ENCODE measurements at regions not wholly inside any gene's neighbourhood (a gene's known extent, or its start where the extent isn't known, plus 50 kb on each side); places are given as distances from the start of the nearest gene placed in this dataset.

DNA sequence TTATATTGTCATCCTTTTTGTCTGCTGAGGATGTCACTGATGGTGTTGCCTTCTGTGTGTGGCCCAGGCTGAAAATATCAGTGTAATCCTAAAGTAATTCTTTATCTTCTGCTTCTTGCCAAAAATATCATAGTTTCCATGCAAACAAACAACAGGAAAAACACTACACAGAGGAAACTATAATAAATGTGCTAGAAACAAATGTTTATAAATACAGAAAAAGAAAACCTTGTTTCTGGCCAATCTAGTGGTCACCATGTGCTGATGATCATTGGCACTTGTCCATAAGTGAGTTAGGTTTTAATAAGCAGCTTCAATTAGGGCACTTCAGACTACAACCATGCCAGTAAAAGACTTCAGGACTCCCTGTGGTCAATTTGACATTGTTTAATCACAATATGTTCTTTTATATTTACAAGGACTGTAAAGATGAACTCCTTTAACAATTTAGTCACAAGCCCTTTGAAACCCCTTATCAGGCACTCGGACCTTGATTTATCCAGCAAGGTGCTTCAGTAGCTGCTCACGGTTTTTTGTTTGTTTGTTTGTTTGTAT, 124.8 kb downstream of the TMTC3 start:
- Histone ChIP-seq H3K4me1 (ENCODE audit: control insufficient read depth, insufficient read depth, low read length) (no peaks in the 10 kb centered on the region), H2BK15ac (ENCODE audit: low read depth, low read length) (no peak overlapping the region), H2AFZ (replicated peaks; ENCODE audit: low read length, poor library complexity) (no peak overlapping the region), H3K18ac (ENCODE audit: low read depth, low read length) (no peak overlapping the region), H2AK9ac (replicated peaks; ENCODE audit: low read depth, low read length, poor library complexity) (no peak overlapping the region), H4K91ac (ENCODE audit: insufficient read depth, low read depth, low read length) (no peak overlapping the region), H4K20me1 (ENCODE audit: insufficient read depth, low read length) (no peaks in the 10 kb centered on the region), H3K23ac (ENCODE audit: low read depth, low read length) (no peak overlapping the region), H3K9ac (ENCODE audit: low read depth, low read length) (no peak overlapping the region), H3K4me3 (ENCODE audit: insufficient read depth, low read depth, low read length) (no peak overlapping the region), H2BK5ac (ENCODE audit: low read depth, low read length, poor library complexity, severe bottlenecking) (no peak overlapping the region), H4K5ac (ENCODE audit: low read depth, low read length) (no peak overlapping the region), H3K27me3 (ENCODE audit: control insufficient read depth, insufficient read depth, low read length) (no peaks in the 10 kb centered on the region), H2AK5ac (ENCODE audit: low read depth, low read length) (no peak overlapping the region), H3K4me2 (ENCODE audit: low read depth, low read length) (no peak overlapping the region), H3K9me1 (ENCODE audit: insufficient read depth, low read length) (no peaks in the 10 kb centered on the region), H3K14ac (replicated peaks; ENCODE audit: low read depth, low read length) (no peak overlapping the region), H3K9me3 (ENCODE audit: control insufficient read depth, insufficient read depth, low read length) (no peaks in the 10 kb centered on the region), H2BK20ac (ENCODE audit: low read depth, low read length) (no peak overlapping the region), H2BK120ac (ENCODE audit: low read depth, low read length) (no peak overlapping the region), H3K36me3 (ENCODE audit: control insufficient read depth, insufficient read depth, low read length) (no peaks in the 10 kb centered on the region), H3K4ac (ENCODE audit: low read depth, low read length) (no peak overlapping the region), H3K79me1 (ENCODE audit: low read depth in 1 of 2, low read length in 2 of 2) (no peaks in the 10 kb centered on the region), H3K56ac (ENCODE audit: extremely low read depth, insufficient read depth, low read length) (no peak overlapping the region), H4K8ac (ENCODE audit: low read depth in 2 of 2, low read length in 2 of 2) (no peak overlapping the region), H3K27ac (ENCODE audit: insufficient read depth, low read length) (no peak overlapping the region)
- in situ Hi-C loops (cut with MboI; ENCODE audit: low sequenced_read_pairs), result no loop called here
- CTCF ChIA-PET, result no interaction called here
- DNase-seq, result no peak
- intact Hi-C loops (cut with micrococcal nuclease), result no loop called here
- dilution Hi-C loops (cut with HindIII; ENCODE audit: low sequenced_read_pairs, unreplicated experiment), result no loop called here
- no peak for ATAC-seq (ENCODE audit: low read depth)
- BruUV-seq (replicated peaks), result no TSS peak
- POLR2A ChIA-PET (ENCODE audit: unreplicated experiment), result no interaction called here
- TF ChIP-seq FOS (IDR thresholded peaks at IDR 0.05; ENCODE audit: low read depth, low read length) (no peak), NFE2L2 (IDR thresholded peaks at IDR 0.05; ENCODE audit: low read depth, low read length) (no peak)
- WGBS, 2 experiments (ENCODE audit: extremely low coverage in 2 of 2, insufficient read length in 1 of 2), result no CpG with 5 or more reads among the region's 2 CpGs

Data from IMR-90 (cell line).